HCT116 (cell line): ENCODE measurements at regions not wholly inside any gene's neighbourhood (a gene's known extent, or its start where the extent isn't known, plus 50 kb on each side); places are given as distances from the start of the nearest gene placed in this dataset.

Experiments
- CEBPB ChIP-seq: IDR thresholded peaks from 2 replicates; pipeline ENCODE4 v1.6.1; 2012; ENCODE audit warnings: low read depth
- POLR2AphosphoS5 ChIP-seq: IDR thresholded peaks from 2 replicates; pipeline ENCODE4 v1.6.1; 2011; ENCODE audit warnings: mild to moderate bottlenecking, low read depth, low read length, moderate library complexity

- no peak for TF ChIP-seq CEBPB
- TF ChIP-seq POLR2AphosphoS5, result no peak
Observed at GRCh38 chr3:103371411-103371810, 936.6 kb downstream of the ZPLD1 start.
